AG20443 (cell line): ENCODE measurements at regions not wholly inside any gene's neighbourhood (a gene's known extent, or its start where the extent isn't known, plus 50 kb on each side); places are given as distances from the start of the nearest gene placed in this dataset.

Source experiments
- DNase-seq: peaks from one replicate; pipeline ENCODE4 v3.0.0; 2012; ENCODE audit warnings: low spot score, mixed read lengths

GRCh38 chr20:22370137-22370536 lies 214.2 kb downstream of the FOXA2 start:
- DNase-seq = no peak

- DNase-seq = no peak
Measured at GRCh38 chr20:22369100-22369499, 215.3 kb downstream of the FOXA2 start.

DNA sequence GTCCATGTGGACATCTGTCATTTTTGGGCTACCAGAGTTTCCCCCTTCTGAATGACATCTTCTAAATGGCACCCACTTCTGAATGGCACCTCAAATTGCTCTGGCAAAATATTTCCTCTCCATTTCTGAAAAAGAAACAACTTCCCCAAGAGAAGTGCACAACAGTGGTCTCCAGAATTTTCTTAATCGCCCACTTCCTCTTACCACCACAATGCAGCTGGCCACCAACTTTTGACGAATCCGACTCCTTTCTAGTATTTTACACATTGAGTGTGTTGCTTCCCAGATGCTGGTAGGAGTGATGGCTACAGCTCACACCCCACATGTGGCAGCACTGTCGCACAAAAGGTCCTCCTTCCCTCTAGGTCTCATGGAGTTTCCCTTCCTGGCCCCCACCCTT lies 216.1 kb downstream of the FOXA2 start:
- DNase-seq = no peak

- no peak for DNase-seq
Measured at GRCh38 chr20:22366631-22367030, 217.7 kb downstream of the FOXA2 start.

DNA sequence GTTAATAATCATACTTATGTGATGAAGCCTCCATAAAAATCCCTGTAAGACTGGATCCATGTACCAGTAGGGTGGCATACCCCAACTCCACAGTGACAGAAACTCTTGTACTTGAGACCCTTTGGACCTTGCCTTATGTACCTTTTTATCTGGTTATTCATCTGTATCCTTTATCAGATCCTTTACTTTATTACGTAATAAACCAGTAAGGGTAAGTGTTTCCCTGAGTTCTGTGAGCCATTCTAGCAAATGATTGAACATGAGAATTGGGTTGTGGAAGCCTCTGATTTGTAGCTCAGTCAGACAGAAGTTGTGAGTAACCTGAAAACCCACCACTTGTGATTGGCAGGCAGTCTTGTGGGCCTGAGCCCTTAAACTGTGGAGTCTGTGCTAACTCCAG lies 229.7 kb downstream of the FOXA2 start:
- DNase-seq = no peak

DNA sequence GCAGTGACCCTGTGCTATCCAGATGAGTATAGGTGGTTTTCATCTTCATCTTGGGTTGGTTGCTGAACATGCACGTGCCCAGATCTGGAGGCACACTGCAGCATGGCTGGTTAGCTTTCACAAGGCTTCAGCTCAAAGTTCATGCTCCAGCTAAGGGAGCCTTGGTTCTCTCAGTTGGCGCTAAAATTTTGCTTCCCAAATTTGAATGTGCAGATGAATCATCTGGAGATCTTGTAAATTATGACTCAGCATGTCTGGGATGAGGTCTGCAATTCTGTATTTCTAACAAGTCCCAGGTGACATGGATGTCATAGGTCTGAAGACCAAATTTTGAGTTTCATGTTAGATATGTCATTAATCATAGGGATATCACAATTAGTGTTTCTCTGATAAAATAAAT lies 230.8 kb downstream of the FOXA2 start:
- no peak for DNase-seq

- no peak for DNase-seq
Measured at GRCh38 chr20:22352019-22352418, 232.4 kb downstream of the FOXA2 start.

- no peak for DNase-seq
Measured at GRCh38 chr20:22350624-22351023, 233.7 kb downstream of the FOXA2 start.

GRCh38 chr20:22348010-22348409 lies 236.4 kb downstream of the FOXA2 start:
- no peak for DNase-seq

DNA sequence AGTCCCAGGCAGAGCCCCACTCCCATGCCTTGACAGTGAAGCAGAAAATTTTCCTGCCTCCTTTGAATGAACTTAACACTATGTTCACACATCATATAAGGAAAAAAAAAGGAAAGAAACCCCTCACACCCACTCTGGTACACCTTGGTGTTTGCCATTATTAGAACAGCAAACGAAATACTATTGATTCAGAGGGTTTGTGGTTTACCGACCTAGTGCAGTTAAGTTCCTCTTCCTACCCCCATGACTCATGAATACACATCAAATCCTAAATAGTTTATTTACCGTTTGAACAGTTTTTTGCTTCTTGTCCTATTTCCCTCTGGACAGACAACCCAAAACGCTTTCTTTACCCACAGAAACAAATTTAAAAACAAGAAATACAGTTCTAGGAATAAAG lies 237.7 kb downstream of the FOXA2 start:
- DNase-seq = no peak

DNA sequence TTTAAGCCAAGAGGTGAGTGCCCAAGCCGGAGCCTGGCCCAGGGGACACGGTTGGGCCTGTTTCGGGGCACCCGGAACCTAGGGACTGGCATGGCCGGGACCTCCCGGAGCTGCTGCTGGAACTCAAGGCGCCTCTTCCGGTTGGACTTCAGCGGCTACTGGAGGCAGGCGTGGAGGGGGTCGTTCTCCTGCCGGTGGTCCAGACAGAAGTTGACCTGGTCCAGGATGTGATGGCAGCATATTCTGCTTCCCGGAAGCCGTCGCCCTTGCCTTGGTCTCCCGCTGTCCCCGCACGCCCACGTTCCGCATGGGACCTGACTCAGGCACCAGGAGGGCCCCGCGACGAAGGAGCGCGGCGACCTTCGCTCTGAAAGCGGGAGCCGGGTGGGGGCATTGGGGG lies 240.8 kb downstream of the FOXA2 start:
- DNase-seq = no peak

DNA sequence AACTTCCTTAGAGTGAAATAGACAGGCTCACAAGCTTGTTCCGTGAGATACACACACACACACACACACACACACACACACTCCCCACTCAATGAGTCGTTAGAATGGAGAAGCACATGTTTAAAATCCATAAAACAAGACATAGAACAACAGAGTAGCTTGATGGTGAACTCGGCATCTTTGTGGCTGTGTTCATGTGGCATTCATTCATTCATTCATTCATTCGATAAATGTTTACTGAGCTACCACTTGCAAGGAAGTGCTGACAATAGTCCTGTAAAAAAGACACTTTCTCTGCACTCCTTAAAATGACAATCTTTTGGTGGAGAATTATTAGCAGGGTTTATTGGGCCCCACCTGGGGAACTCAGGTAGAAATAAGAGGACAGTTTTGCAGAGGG lies 242.0 kb downstream of the FOXA2 start:
- DNase-seq = no peak

DNA sequence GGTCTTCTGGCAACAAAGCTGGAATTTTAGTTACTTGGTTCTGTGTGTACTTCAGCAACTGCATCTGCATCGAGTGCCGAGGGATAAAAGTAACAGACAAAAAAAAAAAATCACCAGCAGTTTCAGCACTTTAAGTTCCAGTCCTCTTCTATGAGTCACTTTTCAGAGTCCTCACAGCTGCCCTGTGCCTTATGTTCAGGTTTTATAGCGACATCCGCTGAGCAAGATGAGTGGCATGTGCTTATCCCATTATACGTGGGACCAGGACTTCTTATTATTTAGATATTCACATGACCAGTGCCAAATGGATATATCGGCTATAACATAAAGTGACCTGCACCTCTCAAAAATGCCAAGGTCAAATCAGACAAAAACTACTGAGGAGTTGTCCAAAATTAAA lies 242.9 kb downstream of the FOXA2 start:
- no peak for DNase-seq

- no peak for DNase-seq
Measured at GRCh38 chr20:22339946-22340345, 244.4 kb downstream of the FOXA2 start.

DNA sequence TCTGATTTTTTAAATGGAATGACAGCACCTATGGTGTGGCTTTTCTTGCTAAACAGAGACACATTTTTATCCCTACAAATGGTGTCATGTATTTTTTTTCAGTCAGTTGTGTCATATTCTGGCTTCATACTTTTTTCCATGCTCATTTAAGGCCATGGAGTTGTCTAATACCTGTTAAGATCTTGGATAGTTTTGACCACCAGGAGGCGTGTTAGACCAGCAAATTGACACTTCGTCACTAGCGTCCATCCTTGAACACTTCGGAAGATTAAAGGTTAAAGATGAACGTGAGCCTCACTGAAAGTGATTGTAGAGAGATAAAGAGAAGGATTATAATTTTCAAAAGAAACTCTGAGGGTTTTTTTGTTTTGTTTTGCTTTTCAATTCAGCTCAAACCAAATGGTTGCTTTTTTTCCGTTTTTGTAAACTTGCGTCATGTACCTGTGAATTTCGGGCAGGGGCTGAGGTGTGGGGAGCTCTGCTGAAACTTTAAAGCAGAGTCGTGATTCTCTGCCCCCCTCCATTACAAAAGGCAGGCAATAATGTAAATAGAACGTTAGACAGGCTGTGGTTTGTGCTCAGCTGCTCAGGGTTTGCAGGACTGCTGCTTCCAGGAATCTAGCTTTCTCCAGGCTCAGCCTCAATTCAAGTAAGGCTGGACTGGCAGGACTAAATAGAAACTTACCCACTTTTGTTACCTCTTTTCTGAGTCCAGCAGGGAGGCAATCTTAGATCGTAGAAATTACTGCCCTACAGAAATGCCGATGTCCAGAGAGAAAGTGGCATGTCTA lies 245.1 kb downstream of the FOXA2 start:
- peak; percentile 54 for DNase-seq

GRCh38 chr20:22338140-22338708 lies 246.1 kb downstream of the FOXA2 start:
- DNase-seq = no peak

DNA sequence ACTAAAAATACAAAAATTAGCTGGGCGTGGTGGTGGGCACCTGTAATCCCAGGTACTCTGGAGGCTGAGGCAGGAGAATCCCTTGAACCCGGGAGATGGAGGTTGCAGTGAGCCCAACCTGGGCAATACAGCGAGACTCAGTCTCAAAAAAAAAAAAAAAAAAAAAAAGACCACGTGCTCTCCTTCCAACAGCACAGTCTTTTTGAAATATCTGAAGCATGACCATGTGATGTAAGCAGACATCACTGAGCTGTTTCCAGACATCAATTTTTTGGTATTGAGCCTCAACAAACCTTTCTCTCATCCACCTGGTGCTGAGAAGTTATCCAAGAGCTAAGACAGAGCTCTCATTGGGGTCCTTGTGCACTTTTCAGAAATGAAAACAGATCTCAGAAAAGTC lies 249.2 kb downstream of the FOXA2 start:
- no peak for DNase-seq

GRCh38 chr20:22333885-22334545 lies 250.4 kb downstream of the FOXA2 start:
- peak; percentile 84 for DNase-seq

DNA sequence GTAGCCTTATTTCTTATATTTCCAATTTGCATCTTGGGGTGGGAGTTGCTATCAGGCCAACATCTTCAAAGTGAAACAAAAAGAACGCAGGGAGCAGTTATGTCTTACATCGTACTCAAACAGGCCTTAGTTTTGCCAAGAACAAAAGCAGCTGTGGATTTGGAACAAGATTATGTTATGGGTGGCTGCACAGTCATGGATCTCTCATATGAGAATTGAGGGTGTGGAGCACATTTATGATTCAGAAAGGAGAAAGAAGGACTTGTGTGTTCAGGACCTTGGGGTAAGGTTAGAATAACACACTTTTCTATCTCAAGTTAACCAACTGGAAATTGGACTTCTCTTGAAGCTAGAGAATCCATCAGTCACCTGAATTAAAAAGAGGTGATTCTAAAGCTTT lies 259.9 kb downstream of the FOXA2 start:
- DNase-seq = no peak

- DNase-seq = no peak
Measured at GRCh38 chr20:22322513-22322912, 261.9 kb downstream of the FOXA2 start.

DNA sequence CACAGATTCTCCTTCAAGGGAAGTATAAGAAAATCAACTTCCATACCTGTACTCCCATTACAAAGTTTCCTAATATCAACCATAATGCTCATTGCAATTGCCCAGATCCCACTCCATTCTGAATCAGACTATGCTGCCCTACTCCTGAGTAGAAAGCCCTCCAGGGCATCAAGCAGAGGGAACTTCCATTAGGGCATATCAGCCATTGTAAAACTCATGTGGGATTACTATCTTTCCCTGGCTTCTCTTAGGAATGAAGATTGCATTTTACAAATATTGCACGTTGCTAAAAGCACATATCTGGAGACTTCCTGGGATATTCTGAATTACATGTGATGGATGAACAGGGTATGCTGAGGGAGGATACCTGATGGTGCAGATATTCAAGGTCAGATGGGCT lies 263.2 kb downstream of the FOXA2 start:
- DNase-seq = no peak

- DNase-seq = no peak
Measured at GRCh38 chr20:22320245-22320915, 264.0 kb downstream of the FOXA2 start.

GRCh38 chr20:22315771-22316170 lies 268.6 kb downstream of the FOXA2 start:
- DNase-seq = no peak
